Astrocyte (in vitro differentiated cells and primary cell): ENCODE measurements at regions not wholly inside any gene's neighbourhood (a gene's known extent, or its start where the extent isn't known, plus 50 kb on each side); places are given as distances from the start of the nearest gene placed in this dataset.
A peak's percentile ranks its signal among the peaks of the same experiment; 100 is the strongest.

Source experiments
- DNase-seq: peaks from one replicate; pipeline ENCODE4 v3.0.0-alpha.2; 2010; ENCODE audit warnings: low read depth
- FAIRE-seq: peaks from 2 replicates; lab custom pipeline; 2011; peaks lifted over from hg19 to GRCh38; lab: Jason Lieb, UNC
- H2AFZ ChIP-seq: 2 replicates; pipeline ENCODE4 v1.6.0; 2012; ENCODE audit warnings: low read depth, low read length, inconsistent platforms
- H3K27ac ChIP-seq: 2 replicates; pipeline ENCODE4 v1.5.1; 2011; ENCODE audit warnings: low read depth, low read length, inconsistent platforms
- H3K27me3 ChIP-seq: 2 replicates; pipeline ENCODE4 v1.6.0; 2011; ENCODE audit warnings: low read length, inconsistent platforms; ENCODE audit not compliant: insufficient read depth
- H3K36me3 ChIP-seq: 2 replicates; pipeline ENCODE4 v1.5.1; 2011; ENCODE audit warnings: low read length, inconsistent platforms; ENCODE audit not compliant: insufficient read depth
- H3K4me1 ChIP-seq: 2 replicates; pipeline ENCODE4 v1.5.1; 2011; ENCODE audit warnings: low read length, inconsistent platforms; ENCODE audit not compliant: insufficient read depth
- H3K4me2 ChIP-seq: 2 replicates; pipeline ENCODE4 v1.6.0; 2012; ENCODE audit warnings: low read length, inconsistent platforms
- H3K4me3 ChIP-seq: 2 replicates; pipeline ENCODE4 v1.5.1; 2011; ENCODE audit warnings: low read depth, mild to moderate bottlenecking, low read length, inconsistent platforms; ENCODE audit not compliant: insufficient read depth
- H3K79me2 ChIP-seq: 2 replicates; pipeline ENCODE4 v1.6.0; 2012; ENCODE audit warnings: mild to moderate bottlenecking, low read length, inconsistent platforms; ENCODE audit not compliant: insufficient read depth
- H3K9ac ChIP-seq: 2 replicates; pipeline ENCODE4 v1.6.0; 2012; ENCODE audit warnings: mild to moderate bottlenecking, low read length, inconsistent platforms
- H3K9me3 ChIP-seq: 2 replicates; pipeline ENCODE4 v1.5.1; 2012; ENCODE audit warnings: low read depth, mild to moderate bottlenecking, low read length, inconsistent platforms; ENCODE audit not compliant: insufficient read depth
- H4K20me1 ChIP-seq: 2 replicates; pipeline ENCODE4 v1.6.0; 2012; ENCODE audit warnings: low read length, inconsistent platforms; ENCODE audit not compliant: insufficient read depth
- H3K27ac Mint-ChIP-seq: one replicate; pipeline ENCODE4 v1.8.0; 2021; ENCODE audit warnings: mild to moderate bottlenecking, mixed read lengths; ENCODE audit not compliant: unreplicated experiment
- H3K27me3 Mint-ChIP-seq: one replicate; pipeline ENCODE4 v1.8.0; 2021; ENCODE audit warnings: low read depth, mixed read lengths; ENCODE audit not compliant: unreplicated experiment
- H3K36me3 Mint-ChIP-seq: one replicate; pipeline ENCODE4 v1.8.0; 2021; ENCODE audit warnings: low read depth, mixed read lengths; ENCODE audit not compliant: unreplicated experiment
- H3K4me1 Mint-ChIP-seq: one replicate; pipeline ENCODE4 v1.8.0; 2021; ENCODE audit warnings: low read depth, mixed read lengths; ENCODE audit not compliant: unreplicated experiment
- H3K4me3 Mint-ChIP-seq: one replicate; pipeline ENCODE4 v1.8.0; 2021; ENCODE audit warnings: mild to moderate bottlenecking, moderate library complexity, mixed read lengths; ENCODE audit not compliant: unreplicated experiment
- H3K9me3 Mint-ChIP-seq: one replicate; pipeline ENCODE4 v1.8.0; 2021; ENCODE audit warnings: mild to moderate bottlenecking, mixed read lengths; ENCODE audit not compliant: unreplicated experiment
- CTCF ChIP-seq: IDR thresholded peaks from 2 replicates; pipeline ENCODE4 v1.5.1; 2011; ENCODE audit warnings: low read depth, mild to moderate bottlenecking, inconsistent platforms, low read length, moderate library complexity; ENCODE audit not compliant: insufficient read depth
- EZH2 ChIP-seq: IDR thresholded peaks from 2 replicates; pipeline ENCODE4 v1.6.1; 2012; ENCODE audit warnings: mild to moderate bottlenecking, low read length, inconsistent platforms; ENCODE audit not compliant: insufficient read depth

GRCh38 chr10:113491967-113492565 is 60.8 kb upstream of the HABP2 start:
- H3K4me2 ChIP-seq = no peak overlapping the region
- no peak overlapping the region for H2AFZ ChIP-seq
- Mint-ChIP-seq H3K36me3 (no peaks in the 10 kb centered on the region), H3K27ac (no peak overlapping the region), H3K9me3 (no peaks in the 10 kb centered on the region), H3K4me3 (no peak overlapping the region), H3K27me3 (peaks cover 23% of the 10 kb centered on the region), H3K4me1 (peaks cover 3% of the 10 kb centered on the region)
- H3K4me3 ChIP-seq = no peak overlapping the region
- no peak for DNase-seq
- FAIRE-seq = no peak
- H3K9me3 ChIP-seq = no peaks in the 10 kb centered on the region
- no peaks in the 10 kb centered on the region for H3K36me3 ChIP-seq
- no peak for TF ChIP-seq CTCF
- no peaks in the 10 kb centered on the region for H3K79me2 ChIP-seq
- H4K20me1 ChIP-seq = no peaks in the 10 kb centered on the region
- H3K27ac ChIP-seq = no peak overlapping the region
- H3K27me3 ChIP-seq = peaks cover 5% of the 10 kb centered on the region
- no peak overlapping the region for H3K9ac ChIP-seq
- H3K4me1 ChIP-seq = no peaks in the 10 kb centered on the region

GRCh38 chr10:113493195-113493594 is 59.7 kb upstream of the HABP2 start:
- no peaks in the 10 kb centered on the region for H3K9me3 ChIP-seq
- H3K9me3 Mint-ChIP-seq = no peaks in the 10 kb centered on the region
- H3K27ac Mint-ChIP-seq = no peak overlapping the region
- no peak overlapping the region for H3K4me2 ChIP-seq
- FAIRE-seq = peak; percentile 91
- no peak overlapping the region for H2AFZ ChIP-seq
- no peak overlapping the region for H3K4me3 Mint-ChIP-seq
- DNase-seq = no peak
- H3K4me1 ChIP-seq = no peaks in the 10 kb centered on the region
- no peak overlapping the region for H3K4me3 ChIP-seq
- TF ChIP-seq CTCF = no peak
- TF ChIP-seq EZH2 = no peak
- no peaks in the 10 kb centered on the region for H3K79me2 ChIP-seq
- H3K27ac ChIP-seq = no peak overlapping the region
- H3K4me1 Mint-ChIP-seq = peaks cover 3% of the 10 kb centered on the region
- no peaks in the 10 kb centered on the region for H3K36me3 Mint-ChIP-seq
- no peak overlapping the region for H3K9ac ChIP-seq
- no peaks in the 10 kb centered on the region for H4K20me1 ChIP-seq
- no peaks in the 10 kb centered on the region for H3K36me3 ChIP-seq
- H3K27me3 ChIP-seq = peaks cover 5% of the 10 kb centered on the region
- peaks cover 24% of the 10 kb centered on the region for H3K27me3 Mint-ChIP-seq

GRCh38 chr10:113493882-113494301 is 59.0 kb upstream of the HABP2 start:
- Histone ChIP-seq H3K79me2 (no peaks in the 10 kb centered on the region), H3K27ac (no peak overlapping the region), H4K20me1 (no peaks in the 10 kb centered on the region), H3K9me3 (no peaks in the 10 kb centered on the region), H3K4me3 (no peak overlapping the region), H3K9ac (no peak overlapping the region), H3K4me1 (no peaks in the 10 kb centered on the region), H3K4me2 (no peak overlapping the region), H3K27me3 (peaks cover 5% of the 10 kb centered on the region), H2AFZ (no peak overlapping the region), H3K36me3 (no peaks in the 10 kb centered on the region)
- no peak overlapping the region for H3K4me3 Mint-ChIP-seq
- peaks cover 24% of the 10 kb centered on the region for H3K27me3 Mint-ChIP-seq
- H3K27ac Mint-ChIP-seq = no peak overlapping the region
- FAIRE-seq (no peak), DNase-seq (no peak)
- peaks cover 3% of the 10 kb centered on the region for H3K4me1 Mint-ChIP-seq
- H3K36me3 Mint-ChIP-seq = no peaks in the 10 kb centered on the region
- no peaks in the 10 kb centered on the region for H3K9me3 Mint-ChIP-seq
- TF ChIP-seq EZH2 (no peak), CTCF (no peak)
